ENCODE measurements at regions not wholly inside any gene's neighbourhood (a gene's known extent, or its start where the extent isn't known, plus 50 kb on each side); places are given as distances from the start of the nearest gene placed in this dataset.

- Histone ChIP-seq H3K36me3 (ENCODE audit: insufficient read depth) (no peaks in the 10 kb centered on the region), H3K27me3 (ENCODE audit: insufficient read depth) (no peaks in the 10 kb centered on the region), H3K9me2 (ENCODE audit: insufficient read depth) (no peaks in the 10 kb centered on the region), H3K4me1 (ENCODE audit: insufficient read depth) (no peaks in the 10 kb centered on the region), H3K4me2 (no peak overlapping the region), H3K27ac (ENCODE audit: low read depth) (no peak overlapping the region), H3K4me3 (no peak overlapping the region), H3F3A (replicated peaks; ENCODE audit: low read depth) (no peaks in the 10 kb centered on the region), H2AFZ (no peak overlapping the region), H3K79me2 (replicated peaks; ENCODE audit: insufficient read depth) (no peaks in the 10 kb centered on the region), H4K20me1 (replicated peaks; ENCODE audit: insufficient read depth) (no peaks in the 10 kb centered on the region)
- no peaks in the 10 kb centered on the region; the same call in 2 of the 3 replicates for H3K36me3 Mint-ChIP-seq (ENCODE audit: low read depth)
- H3K27me3 Mint-ChIP-seq (ENCODE audit: insufficient read depth, low read depth, poor library complexity), result no peaks in the 10 kb centered on the region
- H3K4me1 Mint-ChIP-seq, result peaks cover 2% of the 10 kb centered on the region; the same call in 2 of the 3 replicates
- ATAC-seq (no peak), DNase-seq (ENCODE audit: low spot score) (no peak)
- peaks cover 43% of the 10 kb centered on the region for H3K9me3 Mint-ChIP-seq
- no peak overlapping the region for H3K27ac Mint-ChIP-seq
- TF ChIP-seq EZH2phosphoT487 (IDR thresholded peaks at IDR 0.05; ENCODE audit: unreplicated experiment) (no peak), ZNF114 (CRISPR knock-in tag; IDR thresholded peaks at IDR 0.05) (no peak), JUNB (IDR thresholded peaks at IDR 0.05; ENCODE audit: unreplicated experiment) (no peak), ETS1 (IDR thresholded peaks at IDR 0.05) (no peak), REST (IDR thresholded peaks at IDR 0.05; ENCODE audit: unreplicated experiment) (no peak), CREB1 (CRISPR knock-in tag; IDR thresholded peaks at IDR 0.05; ENCODE audit: low read depth) (no peak)
- H3K4me3 Mint-ChIP-seq, result no peak overlapping the region
Measured at GRCh38 chr16:25413975-25414374, 156.3 kb upstream of the ZKSCAN2 start.

- Mint-ChIP-seq H3K4me3 (no peak overlapping the region), H3K4me1 (peaks cover 2% of the 10 kb centered on the region; the same call in 2 of the 3 replicates), H3K27me3 (ENCODE audit: insufficient read depth, low read depth, poor library complexity) (peaks cover 1% of the 10 kb centered on the region), H3K9me3 (peaks cover 44% of the 10 kb centered on the region), H3K36me3 (ENCODE audit: low read depth) (no peaks in the 10 kb centered on the region; the same call in 2 of the 3 replicates), H3K27ac (no peak overlapping the region)
- Histone ChIP-seq H3F3A (replicated peaks; ENCODE audit: low read depth) (no peaks in the 10 kb centered on the region), H3K4me3 (no peak overlapping the region), H3K27ac (ENCODE audit: low read depth) (no peak overlapping the region), H3K4me1 (ENCODE audit: insufficient read depth) (no peaks in the 10 kb centered on the region), H3K9me2 (ENCODE audit: insufficient read depth) (no peaks in the 10 kb centered on the region), H3K4me2 (no peak overlapping the region), H3K36me3 (ENCODE audit: insufficient read depth) (no peaks in the 10 kb centered on the region), H3K27me3 (ENCODE audit: insufficient read depth) (no peaks in the 10 kb centered on the region), H3K79me2 (replicated peaks; ENCODE audit: insufficient read depth) (no peaks in the 10 kb centered on the region), H4K20me1 (replicated peaks; ENCODE audit: insufficient read depth) (no peaks in the 10 kb centered on the region), H2AFZ (no peak overlapping the region)
- no peak for ATAC-seq
- no peak for DNase-seq (ENCODE audit: low spot score)
- TF ChIP-seq NANOG (IDR thresholded peaks at IDR 0.05; ENCODE audit: borderline replicate concordance) (no peak), EZH2phosphoT487 (IDR thresholded peaks at IDR 0.05; ENCODE audit: unreplicated experiment) (no peak), EZH2 (IDR thresholded peaks at IDR 0.05; ENCODE audit: low read depth, unreplicated experiment) (no peak), ZNF331 (CRISPR knock-in tag; IDR thresholded peaks at IDR 0.05; ENCODE audit: low read depth) (no peak), ZNF114 (CRISPR knock-in tag; IDR thresholded peaks at IDR 0.05) (no peak), STAT1 (IDR thresholded peaks at IDR 0.05; ENCODE audit: unreplicated experiment) (no peak), ZNF462 (CRISPR knock-in tag; IDR thresholded peaks at IDR 0.05) (no peak)
Measured at GRCh38 chr16:25413133-25413532, 155.5 kb upstream of the ZKSCAN2 start.

Measured in GM23338 (cell line).